NCI-H2171 treated with DMSO at 0.1 percent for 48 hours (cell line): ENCODE measurements at regions not wholly inside any gene's neighbourhood (a gene's known extent, or its start where the extent isn't known, plus 50 kb on each side); places are given as distances from the start of the nearest gene placed in this dataset.

ENCODE experiments used
- DNase-seq: peaks from one replicate; lab custom pipeline; 2025; lab: John Stamatoyannopoulos, UW

DNA sequence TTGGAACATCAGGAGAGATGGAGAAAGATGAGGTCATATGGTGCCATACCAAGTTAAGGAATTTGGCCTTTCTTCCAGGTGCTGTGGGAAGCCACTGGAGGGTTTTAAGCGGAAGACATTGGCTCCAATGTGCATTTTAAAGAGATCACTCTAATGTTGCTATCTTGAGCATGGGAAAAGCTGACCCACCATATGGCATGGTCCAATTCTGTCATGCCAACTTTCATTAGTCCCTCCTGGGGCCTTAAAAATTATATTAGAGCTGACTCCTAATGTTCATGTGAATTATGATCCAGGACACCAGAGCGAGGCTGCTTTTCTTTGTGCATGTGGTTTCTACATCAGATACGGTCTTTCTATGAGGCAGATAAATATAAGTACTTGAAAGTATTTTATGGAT lies 335.0 kb upstream of the TSHZ2 start:
- DNase-seq: no peak

DNA sequence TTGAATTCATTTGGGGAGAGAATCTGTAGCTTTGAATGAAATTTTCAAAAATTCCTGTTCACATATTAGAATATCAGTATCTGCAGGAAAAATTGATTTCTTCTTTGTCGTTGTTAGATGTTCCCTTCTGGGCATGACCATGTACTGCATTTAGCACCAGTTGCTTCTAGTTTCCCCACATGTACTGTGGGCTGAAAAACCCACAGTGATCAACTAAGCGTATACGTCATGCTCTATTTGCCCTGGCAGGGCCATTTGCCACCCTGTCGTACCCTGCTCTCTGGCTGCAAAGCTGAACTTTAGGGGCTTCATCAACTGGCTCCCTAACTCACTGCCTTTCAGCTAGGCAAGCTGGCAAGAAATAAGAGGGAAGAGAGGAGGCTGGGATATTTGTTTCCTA lies 340.7 kb upstream of the TSHZ2 start:
- no peak for DNase-seq

DNA sequence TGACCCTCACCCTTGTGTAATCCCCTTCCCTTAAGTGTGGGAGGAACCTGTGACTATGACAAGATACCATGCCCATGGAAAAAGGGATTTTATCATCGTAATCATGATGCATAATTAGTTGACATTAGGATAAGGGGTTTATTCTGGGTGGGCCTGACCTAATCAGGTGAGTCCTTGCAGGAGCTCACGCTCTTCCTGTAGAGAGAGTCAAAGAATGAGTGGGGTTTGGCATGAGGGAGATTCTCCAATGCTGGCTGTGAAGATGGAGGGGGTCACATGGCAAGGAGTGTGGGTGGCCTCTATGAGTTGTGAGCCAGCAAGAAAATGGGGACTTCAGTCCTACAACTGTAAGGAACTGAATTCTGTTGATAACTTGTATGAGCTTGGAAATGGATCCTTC lies 342.0 kb upstream of the TSHZ2 start:
- no peak for DNase-seq

DNA sequence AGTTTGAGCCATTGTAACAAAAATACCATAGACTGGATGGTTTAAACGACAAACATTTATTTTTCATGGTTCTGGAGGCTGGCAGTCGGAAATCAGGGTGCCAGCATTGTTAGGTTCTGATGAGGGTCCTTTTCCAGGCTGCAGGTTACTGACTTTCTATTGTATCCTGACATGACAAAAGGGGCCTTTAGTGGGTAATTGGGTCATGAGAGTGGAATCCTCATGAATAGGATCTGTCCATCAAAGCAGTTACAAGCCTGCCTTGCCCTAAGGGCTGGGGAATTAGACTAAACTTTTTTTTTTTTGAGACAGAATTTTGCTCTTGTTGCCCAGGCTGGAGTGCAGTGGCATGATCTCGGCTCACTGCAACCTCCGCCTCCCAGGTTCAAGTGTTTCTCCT lies 347.9 kb upstream of the TSHZ2 start:
- DNase-seq: no peak

DNA sequence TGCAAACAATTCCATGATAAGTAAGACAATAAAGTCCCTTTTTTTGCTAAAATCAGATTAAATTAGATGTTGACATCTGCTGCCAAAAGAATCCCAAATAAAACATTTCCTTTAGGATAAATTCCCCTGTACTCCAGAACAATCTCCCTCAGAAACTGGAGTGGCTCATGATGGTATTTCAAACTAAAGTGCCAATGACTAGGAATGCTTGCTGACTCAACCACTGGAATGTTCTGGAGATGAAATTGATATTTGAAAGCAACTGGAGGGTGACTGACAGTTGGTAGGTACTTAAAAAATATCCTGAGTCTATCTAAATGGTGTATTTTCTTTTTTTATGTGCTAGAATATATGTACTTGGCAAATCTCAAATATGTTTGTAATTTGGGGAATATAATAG lies 350.1 kb upstream of the TSHZ2 start:
- DNase-seq: no peak

DNA sequence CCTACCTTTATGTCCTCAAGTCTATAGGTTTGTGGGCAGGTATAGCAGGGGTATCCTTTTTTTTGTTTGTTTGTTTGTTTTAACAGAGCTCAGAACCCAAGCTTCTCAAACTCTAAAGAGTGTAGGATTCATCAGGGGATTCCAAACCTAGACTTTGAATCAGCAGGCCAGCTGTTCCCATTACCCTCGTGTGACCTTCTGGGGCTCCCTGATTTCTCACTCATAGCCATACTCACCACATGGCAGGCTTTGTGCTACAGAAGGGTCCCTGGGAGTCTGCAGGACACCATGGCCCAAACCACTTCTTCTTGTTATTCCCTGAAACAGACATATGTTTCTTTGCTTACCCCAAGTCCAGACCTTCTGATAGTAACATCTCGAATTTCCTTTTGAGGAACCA lies 350.8 kb upstream of the TSHZ2 start:
- no peak for DNase-seq

DNA sequence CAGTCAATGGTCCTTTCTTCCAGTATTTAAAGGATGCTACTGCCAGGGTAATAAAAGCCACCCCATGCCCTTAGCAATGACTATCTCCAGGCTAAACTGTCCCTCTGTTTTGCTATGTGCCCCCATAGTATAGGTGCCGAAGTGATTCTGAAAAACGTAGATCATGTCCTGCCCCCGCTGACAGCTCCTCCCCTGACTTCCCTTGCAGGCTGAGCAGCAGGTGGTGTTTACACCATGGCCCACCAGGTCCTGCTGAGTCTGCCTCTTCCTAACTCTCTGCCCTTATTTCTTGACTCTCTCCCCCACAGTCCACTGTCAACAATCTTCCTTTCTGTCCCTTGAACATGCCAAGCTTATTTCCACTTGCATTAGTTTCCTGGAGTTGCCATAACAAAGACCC lies 352.5 kb upstream of the TSHZ2 start:
- no peak for DNase-seq

DNA sequence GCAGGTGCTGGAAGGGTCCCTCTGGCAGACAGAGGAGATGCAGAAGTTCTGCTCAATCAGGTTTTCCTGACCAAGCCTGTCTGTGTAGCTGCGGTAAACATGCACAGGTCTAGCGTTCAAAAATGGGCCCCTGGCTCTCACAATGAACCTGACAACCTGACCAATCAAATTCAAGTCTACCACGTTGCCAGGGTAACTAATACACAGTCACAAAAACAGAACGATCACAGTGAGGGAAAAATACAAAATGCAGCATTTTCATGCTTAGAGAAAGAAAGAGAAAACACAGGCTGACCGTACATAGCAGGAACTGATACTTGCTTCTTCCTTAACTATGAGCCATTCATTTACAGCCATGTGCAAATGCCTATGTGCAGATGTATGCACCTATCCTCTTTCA lies 353.1 kb upstream of the TSHZ2 start:
- no peak for DNase-seq

DNA sequence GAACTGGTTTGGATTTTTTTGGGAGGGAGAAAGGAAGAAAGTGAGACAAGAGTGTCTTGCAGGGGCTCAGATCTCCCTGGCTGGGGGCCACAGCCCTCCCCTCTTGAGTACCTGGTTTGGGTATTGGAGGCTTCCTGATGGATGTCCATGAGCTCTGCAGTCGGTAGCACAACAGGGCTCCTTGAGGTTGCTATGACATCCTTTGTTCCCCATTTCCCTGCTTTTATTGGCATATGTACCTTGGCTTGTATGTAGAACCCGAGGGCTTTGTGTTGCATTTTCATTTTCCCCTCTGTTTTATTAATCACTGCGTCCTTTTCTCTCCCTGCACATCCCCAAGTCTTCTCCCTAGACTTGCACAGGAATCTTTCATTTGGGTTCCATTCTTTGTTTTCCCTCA lies 355.5 kb upstream of the TSHZ2 start:
- DNase-seq: no peak

DNA sequence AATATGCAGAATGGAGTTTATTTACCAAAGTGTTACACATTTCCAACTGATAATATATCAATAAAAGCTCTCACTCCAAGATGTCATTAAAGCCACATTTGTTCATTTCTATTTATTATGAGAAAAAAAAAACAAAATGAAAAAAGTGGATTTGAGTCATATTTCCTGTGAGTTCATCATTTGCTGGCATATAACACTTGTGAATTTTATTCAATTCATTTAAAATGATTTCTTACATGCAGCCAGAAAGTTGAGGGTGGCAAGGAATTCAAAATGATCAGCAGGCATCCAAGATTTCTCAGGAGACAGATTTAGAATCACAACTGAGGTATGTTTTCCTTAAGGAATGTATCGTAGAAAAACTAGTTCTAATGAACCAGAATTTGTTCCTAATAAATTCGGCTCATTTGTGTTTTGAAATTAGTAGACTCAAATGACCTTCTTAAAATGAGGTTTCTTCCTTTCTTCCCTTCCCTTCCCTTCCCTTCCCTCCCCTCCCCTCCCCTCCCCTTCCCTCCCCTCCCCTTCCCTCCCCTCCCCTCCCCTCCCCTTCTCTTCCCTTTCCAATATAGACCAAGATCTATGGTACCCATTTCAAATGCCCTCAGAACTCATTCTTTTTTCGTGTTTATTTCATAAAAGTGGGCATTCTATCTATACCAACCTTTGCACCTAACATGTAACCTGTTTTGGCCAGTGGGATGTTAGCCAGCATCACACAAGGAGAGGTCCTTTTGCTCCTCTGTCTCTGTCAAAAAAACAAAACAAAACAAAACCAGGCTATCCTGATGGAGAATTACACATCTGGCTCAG lies 357.9 kb upstream of the TSHZ2 start:
- no peak for DNase-seq

DNA sequence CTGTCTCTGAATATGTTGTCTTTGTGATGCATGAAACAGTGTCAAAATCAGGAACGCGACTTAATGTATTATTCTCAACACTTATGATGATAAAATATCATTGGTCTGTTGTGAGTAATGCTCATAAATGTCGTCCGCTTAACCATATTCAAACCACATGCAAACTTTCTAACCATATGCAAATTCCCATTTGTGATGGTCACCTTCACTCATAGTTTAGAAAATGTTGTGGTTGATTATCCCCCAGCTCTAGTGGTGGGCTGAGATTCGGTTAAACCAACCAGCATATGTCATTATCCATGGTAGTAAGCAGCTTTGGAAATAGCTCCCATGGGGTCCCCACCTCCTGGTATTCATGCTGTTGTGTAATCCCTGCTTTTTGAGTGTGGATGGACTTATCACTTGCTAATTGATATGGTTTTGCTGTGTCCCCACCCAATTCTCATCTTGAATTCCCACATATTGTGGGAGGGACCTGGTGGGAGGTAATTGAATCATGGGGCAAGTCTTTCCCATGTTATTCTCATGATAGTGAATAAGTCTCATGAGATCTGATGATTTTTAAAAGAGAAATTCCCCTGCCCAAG lies 360.0 kb upstream of the TSHZ2 start:
- no peak for DNase-seq

DNA sequence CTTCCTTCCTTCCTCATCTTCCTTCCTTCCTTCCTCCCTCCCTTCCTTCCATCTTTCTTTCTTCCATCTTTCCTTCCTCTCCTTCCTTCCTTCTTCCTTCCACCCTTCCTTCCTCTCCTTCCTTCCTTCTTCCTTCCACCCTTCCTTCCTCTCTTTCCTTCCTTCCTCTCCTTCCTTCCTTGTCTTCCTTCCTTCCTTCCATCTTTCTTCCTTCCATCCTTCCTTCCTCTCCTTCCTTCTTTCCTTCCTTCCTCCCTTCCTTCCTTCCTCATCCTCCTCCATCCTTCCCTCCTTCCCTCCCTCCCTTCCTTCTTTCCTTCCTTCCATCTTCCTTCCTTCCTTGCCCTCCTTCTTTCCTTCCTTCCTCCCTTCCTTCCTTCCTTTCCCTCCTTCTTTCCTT lies 361.4 kb upstream of the TSHZ2 start:
- no peak for DNase-seq

DNA sequence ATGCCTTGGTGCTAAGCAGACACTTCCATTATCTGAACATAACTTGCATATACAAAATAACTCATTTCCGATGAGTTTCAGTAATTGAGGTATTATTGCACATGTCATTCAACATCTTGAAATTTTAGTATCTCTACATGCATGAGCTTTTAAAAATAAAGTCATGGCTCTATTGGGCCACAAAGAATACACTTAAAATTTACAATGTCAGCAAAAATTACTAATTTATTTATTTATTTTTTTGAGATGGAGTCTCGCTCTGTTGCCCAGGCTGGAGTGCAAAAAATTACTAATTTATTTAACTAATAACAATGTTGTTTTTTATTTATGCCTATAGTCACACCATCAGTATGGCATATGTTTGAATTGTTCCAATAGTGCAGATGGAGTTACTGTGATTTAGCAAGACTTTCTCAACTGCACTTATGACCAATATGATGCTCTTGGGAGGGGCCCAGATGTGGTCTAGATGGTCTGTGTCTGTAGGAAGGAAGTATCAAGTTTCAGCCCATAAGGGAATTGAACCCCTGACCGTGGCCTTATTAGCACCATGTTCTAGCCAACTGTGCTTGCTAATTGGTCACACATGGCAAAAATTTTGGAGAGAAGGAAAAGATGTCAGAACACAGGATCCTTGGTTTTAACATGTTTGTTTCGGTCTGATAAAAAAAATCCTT lies 370.7 kb upstream of the TSHZ2 start:
- DNase-seq: no peak

DNA sequence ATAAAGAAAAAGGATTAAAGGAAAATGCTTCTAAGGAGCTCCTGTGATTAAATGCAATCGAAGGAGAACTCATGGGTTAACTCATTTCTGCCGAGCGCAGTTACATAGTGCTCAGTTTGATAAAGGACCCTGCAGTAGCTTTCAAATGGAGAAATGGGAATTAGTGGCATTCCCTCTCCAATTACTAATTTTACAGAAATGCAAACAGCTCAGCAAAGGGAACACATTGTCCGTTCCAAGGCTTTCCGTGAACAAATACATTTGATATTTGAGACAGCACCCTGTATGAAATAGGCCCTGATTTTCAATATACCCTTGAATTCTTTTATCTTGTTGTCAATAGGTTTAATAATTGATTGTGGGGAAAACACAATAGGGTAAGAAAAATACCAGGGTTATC lies 375.9 kb upstream of the TSHZ2 start:
- DNase-seq: no peak

DNA sequence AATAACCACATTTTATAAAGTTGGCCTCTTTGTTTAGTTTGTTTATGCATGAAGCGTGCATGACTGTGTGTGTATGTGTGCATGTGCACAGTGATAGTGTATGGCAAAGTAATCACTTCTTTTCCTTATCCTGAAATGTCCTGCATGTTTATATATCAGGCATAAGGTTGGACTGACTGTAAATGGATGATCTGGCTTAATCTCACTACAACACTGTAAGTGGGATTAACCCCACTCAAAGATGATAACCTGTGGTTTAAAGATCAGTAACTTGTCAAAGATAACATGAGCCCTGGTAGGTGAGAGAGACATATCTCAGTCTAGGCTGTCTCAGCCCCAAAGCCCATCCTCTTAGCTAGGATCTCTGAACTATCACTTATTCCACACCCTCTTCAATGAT lies 376.6 kb upstream of the TSHZ2 start:
- DNase-seq: no peak

DNA sequence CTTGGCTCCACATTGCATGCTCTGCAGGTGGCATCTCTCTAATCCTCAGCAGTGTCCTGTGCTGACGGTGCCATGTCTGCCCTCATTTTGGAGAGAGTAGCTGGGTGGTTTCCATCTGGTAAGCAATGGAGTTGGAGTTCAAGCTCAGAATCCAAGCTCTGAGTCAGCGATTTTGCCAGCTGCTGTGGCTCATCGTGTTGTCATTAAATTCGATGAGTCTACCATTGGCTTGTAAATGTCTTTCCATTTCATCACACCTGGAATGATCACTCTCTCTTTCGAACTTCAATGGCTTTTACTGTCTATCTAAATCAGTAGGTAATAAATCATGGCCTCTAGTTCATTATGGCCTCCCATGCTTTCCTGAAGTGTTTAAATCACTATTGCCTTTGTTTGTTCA lies 378.5 kb upstream of the TSHZ2 start:
- DNase-seq: no peak

DNA sequence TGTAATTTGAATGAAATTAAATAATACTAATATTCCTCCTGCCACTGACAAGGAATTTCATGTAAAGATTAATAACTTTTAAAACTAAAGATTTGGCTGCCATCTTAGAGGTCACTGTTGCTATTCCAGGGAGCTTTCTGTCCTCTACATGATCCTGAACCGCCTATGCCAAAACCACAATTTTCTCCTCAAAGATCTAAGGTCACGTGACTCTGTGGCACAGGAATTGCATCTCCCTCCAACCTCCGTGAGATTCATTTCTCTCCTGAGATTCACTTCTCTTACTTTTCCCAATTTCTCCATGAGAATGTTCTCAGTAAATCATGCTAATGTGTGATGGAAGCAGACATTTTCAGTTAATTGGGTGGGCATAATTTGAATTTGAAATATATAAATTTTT lies 379.6 kb upstream of the TSHZ2 start:
- DNase-seq: no peak

DNA sequence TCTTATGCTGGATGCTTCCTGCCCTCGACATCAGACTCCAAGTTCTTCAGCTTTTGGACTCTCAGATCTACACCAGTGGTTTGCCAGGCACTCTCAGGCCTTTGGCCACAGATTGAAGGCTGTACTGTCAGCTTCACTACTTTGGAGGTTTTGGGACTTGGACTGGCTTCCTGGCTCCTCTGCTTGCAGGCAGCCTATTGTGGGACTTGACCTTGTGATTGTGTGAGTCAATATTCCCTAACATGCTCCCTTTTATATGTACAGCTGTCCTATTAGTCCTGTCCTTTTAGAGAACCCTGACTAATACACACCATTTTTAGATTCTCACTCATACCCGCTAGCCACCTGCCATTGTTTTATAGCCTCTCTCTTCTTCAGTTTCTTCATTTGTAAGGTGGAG lies 382.1 kb upstream of the TSHZ2 start:
- no peak for DNase-seq

DNA sequence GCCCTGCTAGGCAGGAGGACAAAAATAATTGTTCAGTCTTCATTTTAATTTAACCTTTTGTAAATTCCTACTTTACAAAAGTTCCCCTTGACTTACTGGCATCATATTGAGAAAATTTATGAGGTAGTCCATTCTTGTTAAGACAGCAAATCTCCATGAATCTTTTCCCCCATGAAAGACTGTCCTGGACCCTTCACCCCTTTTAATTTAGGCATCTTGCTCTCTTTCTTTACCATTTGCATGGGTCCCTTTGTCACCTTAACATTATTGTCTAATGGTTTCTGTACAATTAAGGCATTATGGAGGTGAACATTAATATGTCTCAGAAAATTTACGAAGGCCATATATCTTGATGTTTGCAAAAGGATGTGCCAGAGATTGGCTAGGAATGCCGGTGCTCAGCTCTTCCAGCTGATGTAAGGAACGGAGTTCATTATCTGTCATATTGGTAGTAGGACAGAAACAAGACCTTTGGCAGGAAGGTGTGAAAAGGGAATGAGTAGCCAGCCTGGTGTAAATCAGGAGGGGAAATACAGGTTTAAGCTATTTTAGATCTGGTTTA lies 382.8 kb upstream of the TSHZ2 start:
- no peak for DNase-seq

DNA sequence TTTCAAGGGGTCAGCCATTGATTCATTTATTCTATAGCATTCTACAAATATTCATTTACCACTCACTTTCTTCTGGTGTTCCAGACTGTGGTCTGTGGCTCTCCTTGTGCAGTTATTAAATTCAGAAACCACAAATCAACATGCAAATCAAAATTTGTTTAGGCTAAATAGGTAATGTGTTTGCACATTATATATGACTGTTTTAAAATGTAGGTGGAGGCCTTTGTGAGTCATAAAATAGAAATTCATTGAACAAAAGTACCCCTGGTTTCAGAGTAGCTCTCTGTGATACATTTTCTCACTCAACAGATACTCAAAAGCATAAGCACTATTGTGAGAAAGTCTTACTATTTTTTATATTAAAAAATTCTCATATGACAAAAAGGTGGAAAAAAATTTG lies 385.5 kb upstream of the TSHZ2 start:
- DNase-seq: no peak

DNA sequence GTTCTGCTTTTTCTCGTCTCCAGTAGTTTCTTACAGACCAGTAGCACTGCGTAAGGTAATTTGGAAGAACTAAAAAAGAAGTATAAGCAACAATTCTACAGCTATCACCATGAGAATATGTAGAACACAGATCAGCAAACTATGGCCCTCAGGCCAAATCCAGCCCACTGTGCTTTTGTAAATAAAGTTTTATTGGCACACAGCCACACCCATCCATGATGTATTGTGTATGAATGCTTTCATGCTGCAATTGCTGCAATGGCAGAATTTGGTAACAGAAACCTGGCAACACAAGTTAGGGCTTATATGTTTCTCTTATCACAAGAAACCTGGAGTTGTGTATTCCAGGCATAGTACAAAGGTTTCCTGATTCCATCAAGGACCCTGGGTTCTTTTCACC lies 386.8 kb upstream of the TSHZ2 start:
- DNase-seq: no peak

DNA sequence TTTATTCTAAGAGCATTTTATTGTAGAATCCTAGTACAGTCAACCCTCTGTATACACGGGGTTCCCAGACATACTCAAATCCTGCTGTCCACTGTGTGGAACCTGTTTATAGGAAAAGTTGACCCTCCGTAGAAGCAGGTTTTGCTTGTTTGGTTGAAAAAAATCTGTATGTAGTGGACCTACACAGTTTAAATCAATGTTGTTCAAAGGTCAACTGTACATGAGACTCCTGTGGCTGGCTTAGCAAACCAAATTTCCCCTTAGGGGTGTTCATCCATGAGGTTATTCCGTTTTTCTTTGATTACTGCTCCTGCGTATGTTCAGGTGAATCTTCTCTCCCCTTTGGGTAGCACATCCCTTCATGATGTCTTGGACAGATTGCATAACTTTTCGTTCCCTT lies 387.0 kb upstream of the ZFP64 start:
- no peak for DNase-seq

DNA sequence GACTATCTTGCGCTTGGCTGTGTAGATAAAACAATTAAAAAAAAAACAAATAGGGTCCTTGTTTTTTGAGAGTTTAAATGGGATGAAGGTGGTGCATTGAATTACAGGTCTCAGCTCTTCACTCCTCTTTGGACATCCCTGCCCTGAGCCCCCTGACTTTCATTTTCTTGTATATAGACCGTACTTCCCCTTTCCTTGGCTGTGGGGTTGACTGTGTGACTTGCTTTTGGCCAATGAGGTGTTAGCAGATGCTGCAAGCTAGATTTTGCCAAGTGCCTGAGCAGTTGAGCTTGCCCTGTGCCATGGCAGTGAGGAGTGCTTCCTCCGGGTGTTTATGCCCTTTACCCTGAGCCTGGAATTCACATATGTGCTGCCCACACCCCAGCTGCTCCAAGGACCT lies 386.1 kb upstream of the ZFP64 start:
- DNase-seq: no peak
